ENCODE measurements at regions not wholly inside any gene's neighbourhood (a gene's known extent, or its start where the extent isn't known, plus 50 kb on each side); places are given as distances from the start of the nearest gene placed in this dataset.

DNA sequence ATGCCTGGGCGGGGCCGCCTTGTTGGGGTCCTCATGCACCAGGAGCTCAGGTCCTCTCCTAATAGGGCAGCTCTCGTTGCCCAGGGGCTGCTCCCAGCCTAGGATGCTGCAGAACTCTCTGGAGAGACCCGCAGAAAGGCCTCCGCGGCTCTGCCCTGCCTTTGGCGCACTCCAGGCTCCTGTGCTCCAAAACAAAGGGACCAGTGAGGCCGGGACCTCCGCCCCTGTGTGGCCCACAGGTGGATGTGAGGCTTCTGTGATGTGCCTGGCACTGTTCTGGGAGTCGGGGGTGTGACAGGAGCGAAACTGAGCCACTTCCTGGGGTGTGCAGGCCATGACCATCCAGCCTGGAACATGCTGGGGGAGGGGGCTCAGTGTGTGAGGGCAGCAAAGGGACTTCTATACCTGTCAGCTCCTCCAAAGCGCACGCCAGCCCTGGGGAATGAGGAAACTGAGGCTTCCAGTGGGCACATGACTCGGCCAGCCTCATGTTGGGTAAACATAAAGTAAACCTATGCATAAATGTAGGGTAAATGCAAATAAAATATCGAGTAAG is 153.2 kb downstream of the IRF8 start:
- intact Hi-C loops (cut with micrococcal nuclease), result no loop called here
- H4K20me1 ChIP-seq (replicated peaks; ENCODE audit: control insufficient read depth, extremely low read depth, insufficient read depth, low read length), result no peaks in the 10 kb centered on the region
- no peaks in the 10 kb centered on the region for H3K4me1 ChIP-seq (ENCODE audit: control insufficient read depth, extremely low read depth, insufficient read depth, low read length)
- H3K9ac ChIP-seq (replicated peaks; ENCODE audit: extremely low read depth, insufficient read depth, low read length), result no peak overlapping the region
- BruUV-seq (replicated peaks), result no TSS peak
- ChIA-PET CTCF (no interaction called here), POLR2A (no interaction called here)
- H3K36me3 ChIP-seq (ENCODE audit: control insufficient read depth in 2 of 2, extremely low read depth in 1 of 2, insufficient read depth in 2 of 2, low read length in 2 of 2), result no peaks in the 10 kb centered on the region
- DNase-seq (ENCODE audit: low read depth, low spot score) (no peak), FAIRE-seq (no peak)
- no peak overlapping the region for H3K27ac ChIP-seq (ENCODE audit: insufficient read depth, low read depth, low read length)
- peaks cover 0 to 16% of the 10 kb centered on the region in 2 experiments for H3K27me3 ChIP-seq (ENCODE audit: control insufficient read depth in 2 of 2, insufficient read depth in 2 of 2, low read length in 2 of 2)
- no peaks in the 10 kb centered on the region for H3K9me1 ChIP-seq (replicated peaks; ENCODE audit: control insufficient read depth, extremely low read depth, insufficient read depth, low read length)
- no peak overlapping the region for H3K4me2 ChIP-seq (ENCODE audit: insufficient read depth, low read length)
- H2AFZ ChIP-seq (ENCODE audit: low read depth, low read length), result no peak overlapping the region
- TF ChIP-seq EZH2 (IDR thresholded peaks at IDR 0.05; ENCODE audit: borderline replicate concordance, low read depth, low read length, severe bottlenecking) (no peak), GATA2 (IDR thresholded peaks at IDR 0.05; ENCODE audit: insufficient read depth, insufficient read length, low read depth, low read length) (no peak), JUN (IDR thresholded peaks at IDR 0.05; ENCODE audit: borderline replicate concordance, insufficient read depth, insufficient read length, low read depth) (no peak)
- TF ChIP-seq, protein P1, sequence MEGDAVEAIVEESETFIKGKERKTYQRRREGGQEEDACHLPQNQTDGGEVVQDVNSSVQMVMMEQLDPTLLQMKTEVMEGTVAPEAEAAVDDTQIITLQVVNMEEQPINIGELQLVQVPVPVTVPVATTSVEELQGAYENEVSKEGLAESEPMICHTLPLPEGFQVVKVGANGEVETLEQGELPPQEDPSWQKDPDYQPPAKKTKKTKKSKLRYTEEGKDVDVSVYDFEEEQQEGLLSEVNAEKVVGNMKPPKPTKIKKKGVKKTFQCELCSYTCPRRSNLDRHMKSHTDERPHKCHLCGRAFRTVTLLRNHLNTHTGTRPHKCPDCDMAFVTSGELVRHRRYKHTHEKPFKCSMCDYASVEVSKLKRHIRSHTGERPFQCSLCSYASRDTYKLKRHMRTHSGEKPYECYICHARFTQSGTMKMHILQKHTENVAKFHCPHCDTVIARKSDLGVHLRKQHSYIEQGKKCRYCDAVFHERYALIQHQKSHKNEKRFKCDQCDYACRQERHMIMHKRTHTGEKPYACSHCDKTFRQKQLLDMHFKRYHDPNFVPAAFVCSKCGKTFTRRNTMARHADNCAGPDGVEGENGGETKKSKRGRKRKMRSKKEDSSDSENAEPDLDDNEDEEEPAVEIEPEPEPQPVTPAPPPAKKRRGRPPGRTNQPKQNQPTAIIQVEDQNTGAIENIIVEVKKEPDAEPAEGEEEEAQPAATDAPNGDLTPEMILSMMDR (IDR thresholded peaks at IDR 0.05; ENCODE audit: extremely low read depth in 1 of 2, insufficient read depth in 1 of 2, low read depth in 1 of 2, low read length in 2 of 2), result no peak
- dilution Hi-C loops (cut with MboI; ENCODE audit: extremely low pct_ligation_motif_present, low sequenced_read_pairs), result no loop called here
- H3K4me3 ChIP-seq (replicated peaks in 1 of 3; ENCODE audit: insufficient read depth in 1 of 3, low read depth in 1 of 3, low read length in 3 of 3), result no peak overlapping the region
- no peaks in the 10 kb centered on the region for H3K79me2 ChIP-seq (ENCODE audit: control insufficient read depth, insufficient read depth, low read length)
- H3K9me3 ChIP-seq (replicated peaks; ENCODE audit: control insufficient read depth, insufficient read depth, low read length), result no peaks in the 10 kb centered on the region

GRCh38 chr16:86052926-86053325 is 154.0 kb downstream of the IRF8 start:
- Histone ChIP-seq H3K9ac (replicated peaks; ENCODE audit: extremely low read depth, insufficient read depth, low read length) (no peak overlapping the region), H3K4me3 (replicated peaks in 1 of 3; ENCODE audit: insufficient read depth in 1 of 3, low read depth in 1 of 3, low read length in 3 of 3) (no peak overlapping the region), H3K27ac (ENCODE audit: insufficient read depth, low read depth, low read length) (no peak overlapping the region), H3K4me2 (ENCODE audit: insufficient read depth, low read length) (no peak overlapping the region), H3K36me3 (ENCODE audit: control insufficient read depth in 2 of 2, extremely low read depth in 1 of 2, insufficient read depth in 2 of 2, low read length in 2 of 2) (no peaks in the 10 kb centered on the region), H3K9me1 (replicated peaks; ENCODE audit: control insufficient read depth, extremely low read depth, insufficient read depth, low read length) (no peaks in the 10 kb centered on the region), H2AFZ (ENCODE audit: low read depth, low read length) (no peak overlapping the region), H3K27me3 (ENCODE audit: control insufficient read depth in 2 of 2, insufficient read depth in 2 of 2, low read length in 2 of 2) (peaks cover 0 to 10% of the 10 kb centered on the region in 2 experiments), H3K4me1 (ENCODE audit: control insufficient read depth, extremely low read depth, insufficient read depth, low read length) (no peaks in the 10 kb centered on the region), H3K79me2 (ENCODE audit: control insufficient read depth, insufficient read depth, low read length) (no peaks in the 10 kb centered on the region), H3K9me3 (replicated peaks; ENCODE audit: control insufficient read depth, insufficient read depth, low read length) (no peaks in the 10 kb centered on the region), H4K20me1 (replicated peaks; ENCODE audit: control insufficient read depth, extremely low read depth, insufficient read depth, low read length) (no peaks in the 10 kb centered on the region)
- FAIRE-seq, result no peak
- CTCF ChIA-PET, result interaction anchor here (2.9 kb wide), 1 partner anchor 9 kb away, joined by 8 read pairs; no protein-coding TSS in a partner anchor
- DNase-seq (ENCODE audit: low read depth, low spot score), result no peak
- TF ChIP-seq JUN (IDR thresholded peaks at IDR 0.05; ENCODE audit: borderline replicate concordance, insufficient read depth, insufficient read length, low read depth), result no peak
- no peak for TF ChIP-seq POLR2A (IDR thresholded peaks at IDR 0.05; ENCODE audit: low read depth, low read length)
- no peak for TF ChIP-seq GATA2 (IDR thresholded peaks at IDR 0.05; ENCODE audit: insufficient read depth, insufficient read length, low read depth, low read length)
- TF ChIP-seq, protein P1 (IDR thresholded peaks at IDR 0.05; ENCODE audit: extremely low read depth in 1 of 2, insufficient read depth in 1 of 2, low read depth in 1 of 2, low read length in 2 of 2), result no peak
- TF ChIP-seq, protein P2, sequence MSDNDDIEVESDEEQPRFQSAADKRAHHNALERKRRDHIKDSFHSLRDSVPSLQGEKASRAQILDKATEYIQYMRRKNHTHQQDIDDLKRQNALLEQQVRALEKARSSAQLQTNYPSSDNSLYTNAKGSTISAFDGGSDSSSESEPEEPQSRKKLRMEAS (IDR thresholded peaks at IDR 0.05; ENCODE audit: insufficient read depth, insufficient read length), result no peak
- no TSS peak for BruUV-seq (replicated peaks)
- intact Hi-C loops (cut with micrococcal nuclease) (no loop called here), dilution Hi-C loops (cut with MboI; ENCODE audit: extremely low pct_ligation_motif_present, low sequenced_read_pairs) (no loop called here)
- POLR2A ChIA-PET, result no interaction called here

Data from endothelial cell of umbilical vein (primary cell).